ENCODE measurements at regions not wholly inside any gene's neighbourhood (a gene's known extent, or its start where the extent isn't known, plus 50 kb on each side); places are given as distances from the start of the nearest gene placed in this dataset.

- H2BK20ac ChIP-seq (ENCODE audit: low read depth, low read length, poor library complexity, severe bottlenecking), result no peak overlapping the region
- H4K5ac ChIP-seq (ENCODE audit: insufficient read length, low read depth, low read length), result no peak overlapping the region
- Mint-ChIP-seq H3K9me3 (no peaks in the 10 kb centered on the region), H3K4me3 (no peak overlapping the region), H3K27me3 (ENCODE audit: low read depth) (no peaks in the 10 kb centered on the region), H3K4me1 (peaks cover 5 to 8% of the 10 kb centered on the region in 2 experiments), H3K36me3 (ENCODE audit: insufficient read depth in 1 of 3, low read depth in 3 of 3) (no peaks in the 10 kb centered on the region), H3K27ac (no peak overlapping the region)
- no peak overlapping the region for H2AFZ ChIP-seq (ENCODE audit: low read length)
- H3K23ac ChIP-seq (ENCODE audit: insufficient read length, low read depth, low read length), result no peak overlapping the region
- TF ChIP-seq CTCF (conservative IDR thresholded peaks at IDR 0.05), result no peak
- H2AK5ac ChIP-seq (ENCODE audit: insufficient read length, low read length), result no peak overlapping the region
- no peaks in the 10 kb centered on the region for H4K20me1 ChIP-seq (ENCODE audit: control insufficient read depth, insufficient read depth, insufficient read length)
- H3K23me2 ChIP-seq (ENCODE audit: insufficient read length, low read depth, low read length, poor library complexity, severe bottlenecking), result no peaks in the 10 kb centered on the region
- H2BK12ac ChIP-seq (ENCODE audit: insufficient read length, low read depth, low read length), result no peak overlapping the region
- H3T11ph ChIP-seq (ENCODE audit: low read length), result no peak overlapping the region
- no peak overlapping the region for H3K14ac ChIP-seq (ENCODE audit: insufficient read depth, low read length)
- no peak overlapping the region for H3K56ac ChIP-seq (ENCODE audit: insufficient read length, low read depth, low read length)
- no peaks in the 10 kb centered on the region for H3K9me3 ChIP-seq (ENCODE audit: control insufficient read depth, low read depth, low read length)
- no peaks in the 10 kb centered on the region for H3K79me1 ChIP-seq (ENCODE audit: insufficient read depth, low read depth, low read length, poor library complexity, severe bottlenecking)
- no peak overlapping the region for H2BK5ac ChIP-seq (ENCODE audit: insufficient read length, low read length)
- H3K4ac ChIP-seq (ENCODE audit: low read depth, low read length), result no peak overlapping the region
- no peaks in the 10 kb centered on the region for H3K27me3 ChIP-seq (ENCODE audit: insufficient read depth, low read length)
- DNase-seq, result no peak
- no peak overlapping the region for H4K91ac ChIP-seq (ENCODE audit: insufficient read length, low read depth, low read length)
- no peak overlapping the region for H3K4me2 ChIP-seq (ENCODE audit: insufficient read depth, insufficient read length, low read length)
- H3K9ac ChIP-seq (ENCODE audit: extremely low read depth, insufficient read length, low read length), result no peak overlapping the region
- no peak overlapping the region for H3K18ac ChIP-seq (ENCODE audit: insufficient read length, low read depth, low read length)
- peaks cover 2% of the 10 kb centered on the region; the same call in 1 of the 2 replicates for H3K4me1 ChIP-seq (ENCODE audit: insufficient read depth, low read length)
- no peak overlapping the region for H2BK120ac ChIP-seq (ENCODE audit: low read depth, low read length, poor library complexity, severe bottlenecking)
- no peak overlapping the region for H2BK15ac ChIP-seq (ENCODE audit: low read depth, low read length)
- H3K27ac ChIP-seq (ENCODE audit: insufficient read length, low read depth, low read length), result no peak overlapping the region
- no peak overlapping the region for H4K8ac ChIP-seq (replicated peaks; ENCODE audit: insufficient read length, low read depth, low read length)
- no peaks in the 10 kb centered on the region for H3K79me2 ChIP-seq (ENCODE audit: insufficient read depth, low read length)
Observed at GRCh38 chr6:54618572-54618971, 228.0 kb upstream of the FAM83B start.

All from H9 (cell line).